ENCODE measurements at regions not wholly inside any gene's neighbourhood (a gene's known extent, or its start where the extent isn't known, plus 50 kb on each side); places are given as distances from the start of the nearest gene placed in this dataset.
"Not testable (repeated sequence)": the region's sequence is repeated elsewhere in the genome, so short reads cannot be mapped to it uniquely, and the experiment has no call there.

- DNase-seq (ENCODE audit: extremely low read depth in 1 of 11, low read depth in 9 of 11, low spot score in 4 of 11), result no peak
These were observed 95.1 kb upstream of the EXOC2 start for GRCh38 chr6:788058-788457.

DNA sequence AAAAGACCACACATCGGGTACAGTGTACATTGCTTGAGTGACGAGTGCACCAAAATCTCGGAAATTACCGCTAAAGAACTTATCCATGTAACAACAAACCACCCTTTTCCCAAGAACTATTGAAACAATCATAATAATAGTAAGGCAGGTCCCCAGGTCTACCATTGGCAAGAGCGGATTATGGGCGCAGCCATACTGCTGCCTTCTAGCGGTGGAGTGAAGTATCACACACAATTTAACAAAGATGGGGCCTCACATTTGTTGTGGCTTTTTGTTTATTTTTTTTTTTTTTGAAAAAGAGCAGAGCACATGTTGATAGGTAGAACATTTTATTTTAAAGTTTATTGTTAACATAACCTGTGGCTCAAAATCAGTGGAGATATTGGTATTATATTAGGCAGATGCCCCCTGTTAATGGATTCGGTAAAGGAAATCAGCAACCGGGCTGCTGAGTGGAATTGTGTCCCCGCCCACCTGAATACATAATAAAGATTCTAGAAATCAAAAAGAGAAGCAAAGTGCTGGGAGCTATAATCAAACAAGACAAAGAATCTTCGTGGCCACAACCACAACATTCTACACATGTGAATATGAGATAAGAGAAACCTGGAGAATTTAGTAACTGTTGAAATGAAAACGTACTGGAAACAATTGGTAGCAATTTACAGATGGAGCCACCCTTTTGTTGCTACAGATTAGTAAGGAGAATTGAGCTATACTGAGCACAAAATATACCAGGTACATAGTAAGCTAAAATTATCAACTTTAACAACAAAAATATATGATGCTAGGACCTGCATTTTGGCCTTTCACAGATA is 94.2 kb upstream of the EXOC2 start:
- no peak for DNase-seq (ENCODE audit: extremely low read depth in 1 of 11, low read depth in 9 of 11, low spot score in 4 of 11)

GRCh38 chr6:783966-784735 is 91.2 kb upstream of the EXOC2 start:
- no peak for DNase-seq (ENCODE audit: extremely low read depth in 1 of 11, low read depth in 9 of 11, low spot score in 4 of 11)

DNA sequence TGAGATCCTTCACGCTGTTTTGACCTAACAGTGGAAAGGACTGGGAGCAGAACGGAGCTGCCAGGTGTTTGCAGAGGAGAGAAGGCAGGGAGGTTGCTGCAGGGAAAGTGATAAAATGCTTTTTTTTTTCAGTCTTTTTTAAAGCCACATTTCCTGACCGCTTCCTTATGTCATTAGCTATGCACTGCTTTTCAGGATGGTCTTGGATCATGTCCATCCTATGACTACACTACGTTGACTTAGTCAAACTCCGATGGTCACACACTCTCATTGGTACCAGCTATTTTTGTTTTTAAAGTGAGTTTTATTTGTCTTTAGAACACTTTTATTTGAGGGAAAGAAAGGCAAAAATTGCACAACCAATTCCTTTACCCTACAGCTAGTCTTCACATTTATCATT is 89.2 kb upstream of the EXOC2 start:
- DNase-seq (ENCODE audit: extremely low read depth in 1 of 11, low read depth in 9 of 11, low spot score in 4 of 11), result no peak

- no peak for DNase-seq (ENCODE audit: extremely low read depth in 1 of 11, low read depth in 9 of 11, low spot score in 4 of 11)
These were observed 88.5 kb upstream of the EXOC2 start for GRCh38 chr6:781350-781961.

GRCh38 chr6:780706-781105 is 87.8 kb upstream of the EXOC2 start:
- DNase-seq (ENCODE audit: extremely low read depth in 1 of 11, low read depth in 9 of 11, low spot score in 4 of 11), result no peak

DNA sequence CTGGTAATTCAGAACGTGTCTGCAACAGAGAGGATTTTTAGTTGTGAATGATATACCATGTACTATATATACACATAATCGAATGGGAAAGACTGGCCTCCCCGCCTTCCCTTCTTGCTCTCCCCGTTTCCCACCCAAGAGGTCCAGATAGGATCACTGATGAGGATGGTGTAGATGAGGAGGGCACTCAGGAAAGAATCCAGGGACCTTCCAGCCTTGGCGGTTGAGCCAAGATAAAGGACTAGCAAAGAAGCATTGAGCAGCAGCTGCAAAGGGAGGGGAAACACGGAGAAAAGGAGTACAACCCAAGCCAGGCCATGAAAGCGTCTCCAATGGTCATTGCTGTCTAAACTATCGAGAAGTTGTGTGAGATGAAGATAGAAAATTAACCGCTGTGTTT is 84.0 kb upstream of the EXOC2 start:
- DNase-seq (ENCODE audit: extremely low read depth in 1 of 11, low read depth in 9 of 11, low spot score in 4 of 11), result no peak

DNA sequence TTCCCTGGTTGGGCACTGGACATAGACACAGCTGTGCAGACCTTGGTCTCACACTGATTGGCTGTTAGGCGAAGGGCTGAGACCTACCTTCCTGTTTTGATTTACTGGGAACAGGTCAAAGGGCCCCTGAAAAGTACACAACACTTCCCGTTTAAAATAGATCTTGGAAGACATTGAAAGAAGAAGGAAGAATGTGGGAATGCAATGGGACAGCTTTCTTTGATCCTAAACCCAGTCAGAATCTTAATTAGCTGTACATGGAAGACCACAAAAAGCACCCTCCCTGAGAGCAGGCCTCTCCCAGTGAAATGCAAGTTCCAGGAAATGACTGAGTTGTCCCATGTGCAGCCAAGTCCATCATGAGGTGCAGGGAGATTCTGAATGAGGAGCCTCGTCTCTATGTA is 83.6 kb upstream of the EXOC2 start:
- DNase-seq (ENCODE audit: extremely low read depth in 1 of 11, low read depth in 9 of 11, low spot score in 4 of 11), result no peak

GRCh38 chr6:775863-776262 is 82.9 kb upstream of the EXOC2 start:
- no peak for DNase-seq (ENCODE audit: extremely low read depth in 1 of 11, low read depth in 9 of 11, low spot score in 4 of 11)

DNA sequence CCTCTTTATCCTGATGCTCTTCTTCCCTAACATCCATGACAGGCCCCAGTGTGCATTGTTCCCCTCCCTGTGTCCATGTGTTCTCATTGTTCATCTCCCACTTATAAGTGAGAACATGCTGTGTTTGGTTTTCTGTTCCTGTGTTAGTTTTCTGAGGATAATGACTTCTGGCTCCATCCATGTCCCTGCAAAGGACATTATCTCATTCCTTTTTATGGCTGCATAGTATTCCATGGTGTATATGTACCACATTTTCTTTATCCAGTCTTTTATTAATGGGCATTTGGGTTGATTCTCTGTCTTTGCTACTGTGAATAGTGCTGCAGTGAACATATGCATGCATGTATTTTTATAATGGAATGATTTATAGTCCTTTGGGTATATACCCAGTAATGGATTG is 78.7 kb upstream of the EXOC2 start:
- DNase-seq (ENCODE audit: extremely low read depth in 1 of 11, low read depth in 9 of 11, low spot score in 4 of 11), result not testable (repeated sequence)

DNA sequence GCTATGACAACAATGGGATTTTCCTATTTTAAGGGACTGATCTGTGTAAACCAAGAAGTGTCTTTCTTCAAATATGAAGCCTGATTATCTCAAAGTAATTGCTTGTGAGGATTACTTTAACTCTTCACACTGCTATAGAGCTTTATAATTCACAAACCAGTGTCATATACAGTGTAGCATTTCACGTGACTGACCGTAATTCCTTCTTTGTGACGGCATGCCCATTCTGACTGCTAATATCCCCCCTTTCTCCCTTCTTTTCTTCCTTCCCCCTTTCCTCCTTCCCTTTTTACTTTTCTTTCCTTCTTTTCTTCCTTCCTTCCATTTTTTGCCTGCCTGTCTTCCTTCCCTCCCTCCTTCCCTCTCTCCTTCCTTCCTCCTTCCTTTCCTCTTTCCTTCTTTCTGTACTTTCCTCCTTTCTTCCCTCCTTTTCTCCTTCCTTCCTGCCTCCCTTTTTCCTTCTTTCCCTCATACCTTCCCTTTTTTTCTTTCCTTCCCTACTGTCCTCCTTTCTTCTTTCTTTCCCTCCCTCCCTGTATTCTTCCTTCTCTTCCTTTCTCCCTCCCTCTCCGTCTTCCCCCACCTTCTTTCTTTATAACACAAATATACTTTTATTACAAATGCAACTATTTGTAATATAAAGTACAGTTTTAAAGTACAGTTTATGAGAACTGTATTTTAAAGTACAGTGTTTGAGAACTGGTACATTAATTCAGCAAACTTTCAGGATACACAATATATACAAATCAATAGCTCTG is 75.0 kb upstream of the EXOC2 start:
- DNase-seq (ENCODE audit: extremely low read depth in 1 of 11, low read depth in 9 of 11, low spot score in 4 of 11), result no peak

- DNase-seq (ENCODE audit: extremely low read depth in 1 of 11, low read depth in 9 of 11, low spot score in 4 of 11), result peak in 1 of 11 donors; percentile 13
These were observed 73.7 kb upstream of the EXOC2 start for GRCh38 chr6:766625-767024.

DNA sequence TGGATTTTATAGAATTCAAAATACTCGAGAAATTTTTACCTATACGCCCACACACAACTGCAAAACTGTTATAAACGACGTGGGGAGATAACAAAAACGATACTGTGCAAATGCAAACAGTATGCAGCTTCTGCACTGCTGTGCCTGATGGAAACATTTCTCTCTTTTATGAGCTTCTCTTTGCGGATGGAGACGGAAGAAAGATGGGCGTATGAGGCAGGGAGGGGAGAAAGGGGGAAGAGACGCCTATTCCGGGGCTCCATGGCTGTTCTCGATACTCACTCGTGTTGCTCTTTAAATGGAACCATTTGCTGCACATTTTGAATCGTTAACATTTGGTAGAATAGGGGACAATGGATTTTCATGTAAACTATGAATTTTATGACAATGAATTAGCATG is 69.1 kb upstream of the EXOC2 start:
- DNase-seq (ENCODE audit: extremely low read depth in 1 of 11, low read depth in 9 of 11, low spot score in 4 of 11), result no peak

DNA sequence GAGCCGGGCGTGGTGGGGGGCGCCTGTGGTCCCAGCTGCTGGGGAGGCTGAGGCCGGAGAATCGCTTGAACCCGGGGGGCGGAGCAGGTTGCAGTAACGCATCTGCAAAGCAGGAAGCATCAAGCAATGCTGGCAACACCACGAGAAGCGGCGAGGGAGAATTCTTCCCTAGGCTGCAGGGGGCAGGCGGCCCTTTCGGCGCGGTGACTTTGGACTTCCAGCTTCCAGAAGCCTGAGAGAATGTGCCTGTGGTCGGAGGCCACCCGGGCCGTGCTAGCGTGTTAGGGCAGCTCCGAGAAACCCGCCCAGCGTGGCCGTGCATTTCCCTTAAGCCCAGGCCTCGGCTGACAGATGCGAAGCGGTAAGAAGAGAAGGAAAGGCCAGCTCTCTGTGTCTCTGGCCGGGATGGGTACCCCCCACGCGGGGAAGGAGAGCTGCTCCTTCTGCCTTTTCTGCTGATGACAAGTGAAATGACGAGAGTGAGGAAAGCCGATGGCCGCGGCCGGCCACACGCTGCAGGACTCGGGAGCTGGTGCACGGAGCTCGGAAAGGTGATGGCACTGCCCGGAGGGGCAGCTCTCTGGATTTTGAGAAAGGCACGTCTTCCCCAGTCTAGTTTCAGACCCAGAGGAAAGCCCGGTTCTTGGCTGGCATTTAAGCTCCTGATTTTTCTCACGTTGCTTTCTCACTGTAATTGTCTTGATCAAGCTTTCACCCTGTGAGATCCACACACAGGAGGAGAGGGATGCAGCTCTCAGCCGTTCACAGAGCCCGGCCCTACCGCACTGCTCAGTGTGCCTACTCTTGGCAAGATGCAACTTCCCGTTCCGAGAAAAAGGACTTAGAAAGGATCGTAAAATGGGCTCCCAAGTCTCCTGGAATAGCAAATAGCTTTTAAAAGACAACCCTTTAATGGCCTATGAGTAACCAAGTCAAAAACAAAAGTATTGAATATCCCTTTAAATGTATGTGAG is 68.3 kb upstream of the EXOC2 start:
- no peak for DNase-seq (ENCODE audit: extremely low read depth in 1 of 11, low read depth in 9 of 11, low spot score in 4 of 11)

GRCh38 chr6:759729-760128 is 66.8 kb upstream of the EXOC2 start:
- DNase-seq (ENCODE audit: extremely low read depth in 1 of 11, low read depth in 9 of 11, low spot score in 4 of 11), result no peak

GRCh38 chr6:756224-756623 is 63.3 kb upstream of the EXOC2 start:
- DNase-seq (ENCODE audit: extremely low read depth in 1 of 11, low read depth in 9 of 11, low spot score in 4 of 11), result no peak

DNA sequence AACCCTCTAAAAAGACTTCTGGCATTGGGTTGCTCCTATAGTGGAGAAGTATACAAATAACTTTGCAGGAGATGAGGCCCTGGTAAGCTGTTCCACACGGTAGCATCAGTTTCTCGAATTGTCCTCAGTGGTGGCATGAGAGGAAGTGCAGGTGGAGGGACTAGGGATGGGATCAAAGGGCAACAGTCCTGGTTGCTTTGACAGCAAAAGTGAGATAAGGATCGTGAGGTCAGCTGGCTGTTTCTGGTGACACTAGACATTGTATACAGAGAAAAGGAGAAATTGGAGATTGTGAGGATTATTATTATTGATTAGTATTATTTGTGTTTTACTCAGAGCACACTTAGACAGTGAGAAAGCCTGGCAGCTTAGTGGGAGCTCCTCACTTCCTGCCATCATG is 61.3 kb upstream of the EXOC2 start:
- DNase-seq (ENCODE audit: extremely low read depth in 1 of 11, low read depth in 9 of 11, low spot score in 4 of 11), result no peak

- DNase-seq (ENCODE audit: extremely low read depth in 1 of 11, low read depth in 9 of 11, low spot score in 4 of 11), result no peak
These were observed 60.5 kb upstream of the EXOC2 start for GRCh38 chr6:753486-753885.

Data from renal cortex interstitium (tissue), 11 donors.